GM21515 (cell line): ENCODE measurements at regions not wholly inside any gene's neighbourhood (a gene's known extent, or its start where the extent isn't known, plus 50 kb on each side); places are given as distances from the start of the nearest gene placed in this dataset.

Experiments used
- ATAC-seq: cut with Tn5 transposase; IDR thresholded peaks from one replicate; pipeline ENCODE4 v1.9.1; 2021; ENCODE audit not compliant: unreplicated experiment

DNA sequence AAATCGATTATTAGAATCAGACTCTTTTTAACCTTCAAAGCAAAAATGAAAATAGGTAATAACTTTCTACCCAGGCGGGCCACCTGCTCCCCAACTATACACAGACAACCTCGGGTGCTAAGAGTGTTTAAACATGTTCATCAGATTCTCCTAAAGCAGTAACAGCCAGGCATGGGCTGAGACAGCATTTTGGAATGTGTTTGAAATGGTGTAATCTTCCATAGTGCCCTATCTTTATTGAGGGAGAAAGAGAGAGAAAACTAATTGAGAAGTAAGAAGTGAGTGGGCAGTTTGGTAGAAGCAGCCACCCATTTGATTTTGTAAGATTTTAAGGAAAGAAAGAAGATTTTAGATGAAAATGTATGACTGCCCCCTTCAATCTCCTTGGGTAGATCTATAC lies 196.1 kb upstream of the CTAGE1 start:
- no peak for ATAC-seq

DNA sequence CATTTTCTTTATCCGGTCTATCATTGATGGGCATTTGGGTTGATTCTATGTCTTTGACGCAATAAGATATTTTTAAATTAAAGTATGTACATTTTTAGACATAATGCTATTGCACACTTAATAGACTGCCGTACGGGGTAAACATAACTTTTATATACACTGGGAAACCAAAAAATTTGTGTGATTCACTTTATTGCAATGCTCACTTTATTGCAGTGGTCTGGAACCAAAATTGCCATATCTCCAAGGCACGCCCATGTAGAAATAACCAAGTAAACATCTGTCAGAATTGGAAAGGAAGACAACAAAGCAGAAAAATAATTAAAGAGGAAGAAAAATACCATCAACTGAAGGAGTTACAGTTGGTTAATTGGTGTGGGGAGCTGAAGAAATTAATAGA lies 205.8 kb upstream of the CTAGE1 start:
- ATAC-seq: no peak

- no peak for ATAC-seq
Observed at GRCh38 chr18:22624176-22624575, 206.5 kb upstream of the CTAGE1 start.

DNA sequence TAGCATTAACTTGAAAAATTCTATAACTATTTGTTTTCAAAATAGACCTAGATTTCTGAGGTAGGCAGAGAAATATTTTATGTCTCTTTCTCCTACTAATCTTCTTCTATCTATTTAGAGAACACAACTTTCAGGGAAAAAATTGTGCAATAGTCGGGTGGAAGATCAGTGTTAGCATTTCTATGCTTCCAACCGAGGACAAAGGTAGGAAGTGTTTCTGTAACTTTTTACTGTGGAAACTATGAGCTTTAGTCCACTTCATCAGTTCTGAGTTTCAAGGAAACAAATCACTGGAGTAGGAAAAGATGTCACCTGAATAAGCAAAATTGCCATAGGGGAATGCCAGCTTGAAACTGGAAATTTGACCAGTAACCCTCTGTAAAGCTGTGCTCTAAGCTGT lies 207.7 kb upstream of the CTAGE1 start:
- ATAC-seq: no peak

DNA sequence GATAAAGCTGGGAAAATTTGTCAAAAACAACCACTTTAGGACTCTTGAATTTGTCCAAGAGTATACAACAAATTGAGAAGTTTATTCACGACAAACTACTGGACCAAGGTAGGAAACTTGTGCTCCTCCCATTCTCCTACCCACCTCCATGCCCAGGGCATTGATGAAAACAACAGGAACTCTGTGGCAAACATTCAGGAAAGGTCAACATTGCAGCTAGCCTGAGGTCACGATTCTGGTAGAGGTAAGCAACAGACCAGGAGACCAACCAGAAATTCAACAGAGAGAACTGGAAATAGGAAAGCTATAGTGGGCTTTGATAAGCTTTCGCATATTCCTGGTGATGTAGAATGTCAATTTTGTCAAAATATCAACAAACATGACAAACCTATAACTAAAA lies 209.1 kb upstream of the CTAGE1 start:
- ATAC-seq: no peak

DNA sequence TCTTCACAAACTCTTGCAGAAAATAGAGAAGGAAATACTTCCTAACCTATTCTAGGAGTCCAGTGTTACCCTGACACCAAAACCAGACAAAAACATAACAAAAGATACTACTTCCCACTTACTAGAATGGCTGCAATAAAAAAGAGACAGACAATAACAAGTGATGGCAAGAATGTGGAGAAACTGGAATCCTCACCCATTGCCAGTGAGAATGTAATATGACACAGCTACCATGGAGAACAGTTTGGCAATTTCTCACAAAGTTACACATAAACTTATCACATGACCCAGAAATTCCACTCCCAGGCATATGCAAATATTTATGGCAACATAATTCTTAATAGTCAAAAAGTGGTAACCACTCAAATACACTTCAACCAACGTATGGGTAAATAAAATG lies 209.8 kb upstream of the CTAGE1 start:
- no peak for ATAC-seq

DNA sequence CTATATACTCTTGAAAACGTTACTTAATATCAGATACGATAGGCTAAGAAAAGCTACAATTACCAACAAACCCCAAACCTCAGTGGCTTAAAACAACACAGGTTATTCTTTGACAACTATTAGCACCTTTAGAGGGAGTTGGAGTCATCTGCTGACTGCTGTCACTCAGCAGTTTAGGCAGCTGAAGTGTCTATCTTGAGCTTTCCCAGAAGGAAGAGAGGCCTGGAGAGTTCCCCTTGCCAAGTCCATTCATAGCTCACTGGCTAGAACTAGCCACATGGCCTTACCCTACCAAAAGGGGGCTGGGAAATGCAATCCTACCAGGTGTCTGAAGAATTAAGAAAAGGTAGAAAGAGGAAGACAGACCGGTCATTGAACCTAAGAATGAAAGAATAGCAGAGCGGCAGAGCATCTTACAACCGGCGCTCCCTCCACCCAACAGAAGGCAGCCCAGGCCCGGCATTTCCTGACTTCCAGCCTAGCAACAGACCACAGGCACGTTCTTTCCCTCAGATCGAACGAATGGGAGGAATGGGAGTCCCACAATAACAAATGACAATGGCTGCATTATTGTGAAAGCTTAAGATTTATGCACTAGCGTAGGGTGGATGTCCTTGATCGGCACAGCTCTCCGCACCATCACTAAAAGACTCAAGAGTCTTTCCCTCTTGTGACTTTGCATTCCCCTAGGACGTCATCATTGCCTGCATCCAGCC lies 211.2 kb upstream of the CTAGE1 start:
- no peak for ATAC-seq

DNA sequence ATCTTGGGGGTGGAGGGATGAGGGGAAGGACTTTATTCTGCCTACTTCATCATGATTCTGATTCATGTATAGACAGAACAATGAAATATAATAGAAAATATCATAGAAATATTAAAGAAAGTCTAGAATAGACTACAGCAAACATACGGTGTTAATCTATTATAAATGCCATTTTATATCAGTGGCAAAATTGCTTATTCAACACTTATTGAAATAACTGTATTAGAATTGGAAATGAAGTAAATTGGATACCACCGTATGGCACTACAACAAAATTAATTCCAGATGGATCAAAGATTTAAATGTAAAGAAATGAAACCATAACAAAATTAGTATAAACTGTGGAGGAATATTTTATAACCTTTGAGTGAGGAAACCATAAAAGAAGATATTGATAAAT lies 213.3 kb upstream of the CTAGE1 start:
- no peak for ATAC-seq

DNA sequence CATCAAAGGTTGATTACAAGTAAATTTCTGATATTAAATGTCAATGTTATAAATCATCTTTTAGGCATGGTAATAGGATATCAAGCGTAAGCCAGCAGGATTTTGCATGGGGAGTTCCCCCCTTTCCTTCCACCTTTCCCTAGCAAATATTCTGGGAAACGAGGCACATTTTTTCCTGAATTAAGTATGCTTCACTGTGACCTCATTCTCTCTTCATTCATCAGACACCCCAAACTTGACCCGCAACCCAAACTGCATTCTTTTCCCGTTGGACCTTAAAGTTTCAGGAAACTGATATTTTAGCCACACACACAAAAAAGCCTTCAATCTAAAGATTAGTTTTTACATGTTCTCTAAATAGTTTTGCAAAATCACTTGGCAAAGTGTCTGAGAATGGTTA lies 214.5 kb upstream of the CTAGE1 start:
- no peak for ATAC-seq

GRCh38 chr18:22634464-22634863 lies 216.7 kb upstream of the CTAGE1 start:
- ATAC-seq: no peak

DNA sequence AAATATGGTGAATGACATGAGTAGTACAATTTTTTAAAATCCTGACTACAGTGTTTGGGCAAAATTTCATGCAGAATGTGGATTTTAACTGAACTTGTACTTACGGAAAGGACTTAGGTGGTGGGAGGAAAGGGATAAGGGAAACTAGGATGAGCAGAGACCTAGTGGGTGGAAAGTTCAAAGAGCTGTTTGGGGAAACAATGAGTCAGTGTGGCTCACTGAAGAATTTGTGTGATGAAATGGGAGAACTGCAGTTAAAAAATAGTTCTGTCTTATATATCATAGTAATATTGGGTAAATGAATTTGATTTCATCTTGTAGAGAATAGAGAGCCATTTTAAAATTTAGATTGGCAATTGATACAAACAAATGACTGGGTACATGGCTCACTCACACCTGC lies 220.1 kb upstream of the CTAGE1 start:
- ATAC-seq: no peak

GRCh38 chr18:22639026-22639463 lies 221.3 kb upstream of the CTAGE1 start:
- ATAC-seq: no peak

GRCh38 chr18:22639561-22639960 lies 221.8 kb upstream of the CTAGE1 start:
- no peak for ATAC-seq

DNA sequence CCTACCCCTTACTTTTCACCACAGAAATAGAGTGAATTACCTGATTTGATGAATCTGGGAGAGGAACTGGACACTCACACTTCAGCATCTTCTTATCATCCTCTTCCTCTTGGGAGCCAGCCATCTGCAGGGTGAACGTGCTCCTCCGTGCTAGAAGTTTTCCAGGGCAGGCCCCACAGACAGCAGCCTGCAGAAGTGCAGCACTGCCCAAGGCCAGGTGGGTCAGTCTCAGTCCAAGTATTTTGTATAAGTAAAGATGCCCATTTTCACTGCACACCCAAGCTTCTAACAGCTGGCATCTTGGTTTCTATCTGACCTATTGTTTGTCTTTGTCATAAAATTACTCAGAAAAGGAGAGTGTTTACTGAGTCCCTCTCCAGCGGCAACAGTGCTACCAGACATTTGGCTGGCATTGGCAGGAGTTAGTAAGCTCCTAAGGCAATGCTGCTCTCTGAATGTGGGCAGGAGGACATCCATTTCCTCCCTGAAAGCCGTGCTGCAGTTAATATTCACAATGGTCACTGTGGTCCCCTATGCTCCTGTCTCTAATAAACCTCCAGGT lies 222.6 kb upstream of the CTAGE1 start:
- no peak for ATAC-seq

DNA sequence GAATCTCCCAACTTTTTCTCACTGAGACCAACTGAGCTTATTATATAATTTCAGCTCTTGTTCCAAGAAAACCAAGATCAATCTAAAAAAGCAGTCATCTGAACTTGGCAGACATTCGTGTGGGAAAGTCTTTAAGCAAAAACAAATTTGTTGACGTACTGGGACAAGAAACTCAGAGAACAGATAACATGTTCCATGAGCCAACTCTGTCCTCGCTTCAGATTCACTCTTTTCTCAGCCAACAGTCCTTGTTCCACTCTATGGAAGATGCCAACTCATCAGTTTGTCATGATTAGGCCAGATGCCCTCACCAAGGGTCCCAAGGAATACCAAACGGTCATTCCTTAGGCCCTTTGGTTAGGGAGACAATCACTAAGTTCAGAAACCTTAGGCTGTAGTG lies 224.2 kb upstream of the CTAGE1 start:
- no peak for ATAC-seq

DNA sequence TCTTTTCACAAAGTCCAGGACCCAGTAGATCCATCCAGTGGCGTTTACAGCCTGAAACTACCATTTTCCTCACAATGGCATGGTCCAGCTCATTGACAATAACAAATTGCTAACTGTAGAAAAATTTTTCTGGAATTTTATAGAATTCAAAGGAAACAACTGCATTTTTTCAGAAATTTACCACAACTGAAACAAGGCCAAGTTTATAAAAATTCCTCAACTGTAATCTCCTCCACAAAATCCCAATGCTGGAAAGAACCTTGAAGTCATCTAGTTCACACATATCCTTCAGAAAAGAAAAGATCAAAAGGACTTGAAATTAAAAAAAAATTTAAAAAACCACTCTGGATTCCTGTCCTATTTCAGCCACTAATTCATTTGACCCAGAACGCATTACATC lies 226.0 kb upstream of the CTAGE1 start:
- no peak for ATAC-seq

- ATAC-seq: no peak
Observed at GRCh38 chr18:22650247-22650646, 232.5 kb upstream of the CTAGE1 start.

DNA sequence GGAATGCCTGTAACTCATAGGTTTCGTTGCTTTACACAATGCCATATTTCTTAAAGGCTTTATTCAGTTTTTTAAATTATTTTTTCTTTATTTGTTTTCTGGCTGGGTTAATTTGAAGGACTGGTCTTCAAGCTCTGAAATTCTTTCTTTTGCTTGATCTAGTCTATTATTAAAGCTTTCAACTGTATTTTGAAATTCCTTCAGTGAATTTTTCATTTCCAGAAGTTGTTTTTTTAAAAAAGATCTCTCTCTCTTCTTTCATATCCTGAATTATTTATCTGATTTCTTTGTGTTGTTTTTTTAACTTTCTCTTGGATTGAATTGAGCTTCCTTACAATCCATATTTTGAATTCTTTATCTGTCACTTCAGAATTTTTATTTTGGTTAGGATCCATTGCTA lies 239.9 kb upstream of the CTAGE1 start:
- no peak for ATAC-seq

DNA sequence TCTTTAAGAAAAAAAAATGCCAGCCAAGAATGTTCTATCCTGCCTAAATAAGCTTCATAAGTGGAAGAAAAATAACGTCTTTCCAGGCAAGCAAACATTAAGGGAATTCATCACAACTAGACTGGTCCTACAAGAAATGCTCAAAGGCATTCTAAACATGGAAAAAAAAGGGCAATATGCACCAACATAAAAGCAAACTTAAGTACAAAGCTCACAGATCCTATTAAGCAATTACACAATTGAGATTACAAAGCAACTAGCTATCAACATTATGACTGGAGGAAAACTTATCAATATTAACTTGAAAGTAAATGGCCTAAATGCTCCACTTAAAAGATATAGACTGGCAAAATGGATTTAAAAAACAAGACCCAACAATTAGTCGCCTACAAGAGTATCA lies 240.6 kb upstream of the CTAGE1 start:
- no peak for ATAC-seq

- no peak for ATAC-seq
Observed at GRCh38 chr18:22663378-22663777, 245.7 kb upstream of the CTAGE1 start.

- no peak for ATAC-seq
Observed at GRCh38 chr18:22666411-22666940, 248.8 kb upstream of the CTAGE1 start.

- ATAC-seq: no peak
Observed at GRCh38 chr18:22667156-22667555, 249.4 kb upstream of the CTAGE1 start.
